HG03025 (cell line): ENCODE measurements at regions not wholly inside any gene's neighbourhood (a gene's known extent, or its start where the extent isn't known, plus 50 kb on each side); places are given as distances from the start of the nearest gene placed in this dataset.
A peak's percentile ranks its signal among the peaks of the same experiment; 100 is the strongest.

Experiments
- ATAC-seq: cut with Tn5 transposase; IDR thresholded peaks from one replicate; pipeline ENCODE4 v1.9.1; 2021; ENCODE audit warnings: mild to moderate bottlenecking, moderate library complexity; ENCODE audit not compliant: unreplicated experiment, low FRiP score

- no peak for ATAC-seq
Measured at GRCh38 chr3:150306083-150306482, 102.0 kb upstream of the TSC22D2 start.

- ATAC-seq = no peak
Measured at GRCh38 chr3:150303768-150304167, 104.3 kb upstream of the TSC22D2 start.

GRCh38 chr3:150302246-150302645 is 105.9 kb upstream of the TSC22D2 start:
- no peak for ATAC-seq

GRCh38 chr3:150300852-150301517 is 107.1 kb upstream of the TSC22D2 start:
- no peak for ATAC-seq

GRCh38 chr3:150300388-150300787 is 107.7 kb upstream of the TSC22D2 start:
- ATAC-seq = no peak

- no peak for ATAC-seq
Measured at GRCh38 chr3:150299201-150299600, 108.9 kb upstream of the TSC22D2 start.

- ATAC-seq = no peak
Measured at GRCh38 chr3:150296966-150297365, 111.1 kb upstream of the TSC22D2 start.

- no peak for ATAC-seq
Measured at GRCh38 chr3:150296123-150296735, 111.9 kb upstream of the TSC22D2 start.

GRCh38 chr3:150293401-150294001 is 114.6 kb upstream of the TSC22D2 start:
- ATAC-seq = no peak

GRCh38 chr3:150292891-150293290 is 115.2 kb upstream of the TSC22D2 start:
- no peak for ATAC-seq

GRCh38 chr3:150291515-150291914 is 116.6 kb upstream of the TSC22D2 start:
- no peak for ATAC-seq

GRCh38 chr3:150286390-150287147 is 121.5 kb upstream of the TSC22D2 start:
- ATAC-seq = peak; percentile 88

- ATAC-seq = no peak
Measured at GRCh38 chr3:150285601-150286000, 122.5 kb upstream of the TSC22D2 start.

GRCh38 chr3:150278843-150279381 is 129.2 kb upstream of the TSC22D2 start:
- no peak for ATAC-seq

GRCh38 chr3:150278195-150278594 is 129.9 kb upstream of the TSC22D2 start:
- no peak for ATAC-seq

GRCh38 chr3:150277444-150277843 is 130.7 kb upstream of the TSC22D2 start:
- ATAC-seq = no peak

- ATAC-seq = no peak
Measured at GRCh38 chr3:150275941-150276340, 132.2 kb upstream of the TSC22D2 start.

GRCh38 chr3:150274372-150274771 is 133.7 kb upstream of the TSC22D2 start:
- ATAC-seq = no peak

GRCh38 chr3:150273396-150273795 is 134.7 kb upstream of the TSC22D2 start:
- ATAC-seq = no peak

- no peak for ATAC-seq
Measured at GRCh38 chr3:150271591-150271960, 136.5 kb upstream of the TSC22D2 start.
